ENCODE measurements at regions not wholly inside any gene's neighbourhood (a gene's known extent, or its start where the extent isn't known, plus 50 kb on each side); places are given as distances from the start of the nearest gene placed in this dataset.

DNA sequence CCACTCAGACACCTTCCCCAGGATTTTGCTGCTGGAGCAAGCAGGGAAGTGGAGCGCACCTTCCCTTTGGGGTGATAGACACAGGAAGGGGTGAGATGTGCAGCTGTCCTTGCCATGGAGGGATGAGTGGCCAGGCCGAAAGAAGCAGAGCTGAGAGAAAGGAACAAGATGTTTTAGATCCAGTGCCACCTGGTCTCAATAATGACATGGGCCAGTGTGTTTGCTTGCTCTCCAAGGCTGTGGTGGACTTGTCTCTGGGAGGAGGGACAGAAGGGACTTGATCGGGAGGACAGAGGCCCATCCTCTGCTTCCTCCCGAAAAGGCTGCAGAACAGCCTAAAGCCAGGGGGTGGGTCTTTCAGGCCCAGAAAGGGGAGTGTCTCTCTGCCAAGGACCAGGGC is 61.7 kb upstream of the CCDC167 start:
- Histone ChIP-seq H3K27me3 (ENCODE audit: insufficient read depth, low read length) (peaks cover 3% of the 10 kb centered on the region; the same call in 1 of the 2 replicates), H2AFZ (ENCODE audit: low read length) (no peak overlapping the region), H2BK15ac (ENCODE audit: low read depth, low read length) (no peak overlapping the region), H3K4ac (ENCODE audit: low read depth, low read length) (no peak overlapping the region), H3K79me2 (ENCODE audit: insufficient read depth, low read length) (no peaks in the 10 kb centered on the region), H3K56ac (ENCODE audit: insufficient read length, low read depth, low read length) (no peak overlapping the region), H4K91ac (ENCODE audit: insufficient read length, low read depth, low read length) (no peak overlapping the region), H3K4me2 (ENCODE audit: insufficient read depth, insufficient read length, low read length) (no peak overlapping the region), H3K27ac (ENCODE audit: insufficient read length, low read depth, low read length) (no peak overlapping the region), H2BK12ac (ENCODE audit: insufficient read length, low read depth, low read length) (no peak overlapping the region), H2BK5ac (ENCODE audit: insufficient read length, low read length) (no peak overlapping the region), H2BK20ac (ENCODE audit: low read depth, low read length, poor library complexity, severe bottlenecking) (no peak overlapping the region), H3K23me2 (ENCODE audit: insufficient read length, low read depth, low read length, poor library complexity, severe bottlenecking) (peaks cover 10% of the 10 kb centered on the region), H3K23ac (ENCODE audit: insufficient read length, low read depth, low read length) (no peak overlapping the region), H3T11ph (ENCODE audit: low read length) (no peak overlapping the region), H3K14ac (ENCODE audit: insufficient read depth, low read length) (no peak overlapping the region), H3K9me3 (ENCODE audit: control insufficient read depth, low read depth, low read length) (no peaks in the 10 kb centered on the region), H3K4me1 (ENCODE audit: insufficient read depth, low read length) (no peaks in the 10 kb centered on the region; the same call in 1 of the 2 replicates), H4K20me1 (ENCODE audit: control insufficient read depth, insufficient read depth, insufficient read length) (no peaks in the 10 kb centered on the region), H4K8ac (replicated peaks; ENCODE audit: insufficient read length, low read depth, low read length) (no peak overlapping the region), H3K79me1 (ENCODE audit: insufficient read depth, low read depth, low read length, poor library complexity, severe bottlenecking) (no peaks in the 10 kb centered on the region), H3K9ac (ENCODE audit: extremely low read depth, insufficient read length, low read length) (no peak overlapping the region), H2BK120ac (ENCODE audit: low read depth, low read length, poor library complexity, severe bottlenecking) (no peak overlapping the region), H4K5ac (ENCODE audit: insufficient read length, low read depth, low read length) (no peak overlapping the region), H2AK5ac (ENCODE audit: insufficient read length, low read length) (no peak overlapping the region), H3K18ac (ENCODE audit: insufficient read length, low read depth, low read length) (no peak overlapping the region)
- no peak overlapping the region for H3K27ac Mint-ChIP-seq
- H3K4me1 Mint-ChIP-seq = peaks cover 27 to 48% of the 10 kb centered on the region in 2 experiments
- WGBS (ENCODE audit: extremely low coverage, insufficient read length, low lambda C conversion rate) = no CpG with 5 or more reads among the region's 4 CpGs
- peaks cover 0 to 4% (median 0%) of the 10 kb centered on the region in 3 experiments; a peak in 1 of 7 replicates for H3K36me3 Mint-ChIP-seq (ENCODE audit: insufficient read depth in 1 of 3, low read depth in 3 of 3)
- TF ChIP-seq, protein P1, sequence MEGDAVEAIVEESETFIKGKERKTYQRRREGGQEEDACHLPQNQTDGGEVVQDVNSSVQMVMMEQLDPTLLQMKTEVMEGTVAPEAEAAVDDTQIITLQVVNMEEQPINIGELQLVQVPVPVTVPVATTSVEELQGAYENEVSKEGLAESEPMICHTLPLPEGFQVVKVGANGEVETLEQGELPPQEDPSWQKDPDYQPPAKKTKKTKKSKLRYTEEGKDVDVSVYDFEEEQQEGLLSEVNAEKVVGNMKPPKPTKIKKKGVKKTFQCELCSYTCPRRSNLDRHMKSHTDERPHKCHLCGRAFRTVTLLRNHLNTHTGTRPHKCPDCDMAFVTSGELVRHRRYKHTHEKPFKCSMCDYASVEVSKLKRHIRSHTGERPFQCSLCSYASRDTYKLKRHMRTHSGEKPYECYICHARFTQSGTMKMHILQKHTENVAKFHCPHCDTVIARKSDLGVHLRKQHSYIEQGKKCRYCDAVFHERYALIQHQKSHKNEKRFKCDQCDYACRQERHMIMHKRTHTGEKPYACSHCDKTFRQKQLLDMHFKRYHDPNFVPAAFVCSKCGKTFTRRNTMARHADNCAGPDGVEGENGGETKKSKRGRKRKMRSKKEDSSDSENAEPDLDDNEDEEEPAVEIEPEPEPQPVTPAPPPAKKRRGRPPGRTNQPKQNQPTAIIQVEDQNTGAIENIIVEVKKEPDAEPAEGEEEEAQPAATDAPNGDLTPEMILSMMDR (conservative IDR thresholded peaks at IDR 0.05) = no peak
- peaks cover 4% of the 10 kb centered on the region in 2 experiments; a peak in 2 of 5 replicates for H3K9me3 Mint-ChIP-seq
- H3K27me3 Mint-ChIP-seq (ENCODE audit: low read depth) = peaks cover 57% of the 10 kb centered on the region
- H3K4me3 Mint-ChIP-seq = no peak overlapping the region
- DNase-seq = no peak

Data from H9 (cell line).